ENCODE measurements at regions not wholly inside any gene's neighbourhood (a gene's known extent, or its start where the extent isn't known, plus 50 kb on each side); places are given as distances from the start of the nearest gene placed in this dataset.

DNA sequence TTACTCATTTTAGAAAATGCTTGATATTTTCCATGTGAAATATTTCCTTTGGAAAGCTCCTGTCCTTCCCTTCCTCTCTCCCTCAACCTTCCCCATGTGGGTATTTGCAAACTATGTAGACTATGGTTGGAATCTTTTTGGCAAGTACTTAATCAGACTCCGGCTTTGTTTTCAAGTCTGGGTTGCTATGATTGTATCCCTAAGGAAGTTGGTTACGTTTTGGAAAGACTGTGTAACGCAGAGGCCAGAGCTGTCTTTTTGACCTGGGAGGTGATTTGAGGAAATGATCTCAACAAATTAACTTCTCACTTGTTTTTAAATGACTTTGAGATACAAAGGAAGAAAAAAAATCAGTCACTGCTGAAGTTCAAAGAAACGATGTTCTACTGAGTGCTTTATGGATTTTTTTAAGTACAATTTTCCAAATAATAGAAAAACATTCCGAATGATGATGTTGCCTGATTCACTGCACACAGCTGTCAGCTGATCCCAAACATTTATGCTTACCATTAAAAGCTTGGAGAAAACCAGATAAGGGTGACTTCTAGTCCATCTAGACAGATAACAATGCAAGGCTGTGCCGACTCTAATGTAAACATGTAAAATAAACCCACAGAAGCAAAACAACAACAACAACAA lies 145.5 kb upstream of the CELF2 start:
- Mint-ChIP-seq H3K27ac (ENCODE audit: unreplicated experiment) (peak overlapping the region; percentile 93), H3K4me3 (ENCODE audit: unreplicated experiment) (no peak overlapping the region)
- DNase-seq (ENCODE audit: low spot score) = peak; percentile 22

DNA sequence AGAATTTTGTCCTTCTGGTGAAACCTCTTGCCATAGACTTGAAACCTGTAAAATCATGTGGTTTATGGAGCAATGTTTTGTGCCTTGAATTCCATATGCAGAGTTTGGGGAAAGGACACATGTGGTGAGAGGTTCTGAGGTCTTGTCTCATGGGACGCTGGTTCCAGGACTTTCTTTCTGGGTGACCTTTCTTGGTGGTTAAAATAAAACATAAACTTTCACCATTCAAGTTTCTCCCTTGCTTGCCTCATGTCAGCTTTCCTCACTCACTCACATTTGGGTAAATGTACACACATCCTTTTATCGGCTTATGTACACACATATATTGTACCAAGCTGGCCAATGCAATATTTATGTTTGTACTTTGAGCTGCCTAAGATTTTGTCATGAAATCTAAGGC lies 144.9 kb upstream of the CELF2 start:
- Mint-ChIP-seq H3K27ac (ENCODE audit: unreplicated experiment) (peak overlapping the region; percentile 93), H3K4me3 (ENCODE audit: unreplicated experiment) (no peak overlapping the region)

More for the DNA sequence above, 145.5 kb upstream of the CELF2 start:
- TF ChIP-seq, protein P1, sequence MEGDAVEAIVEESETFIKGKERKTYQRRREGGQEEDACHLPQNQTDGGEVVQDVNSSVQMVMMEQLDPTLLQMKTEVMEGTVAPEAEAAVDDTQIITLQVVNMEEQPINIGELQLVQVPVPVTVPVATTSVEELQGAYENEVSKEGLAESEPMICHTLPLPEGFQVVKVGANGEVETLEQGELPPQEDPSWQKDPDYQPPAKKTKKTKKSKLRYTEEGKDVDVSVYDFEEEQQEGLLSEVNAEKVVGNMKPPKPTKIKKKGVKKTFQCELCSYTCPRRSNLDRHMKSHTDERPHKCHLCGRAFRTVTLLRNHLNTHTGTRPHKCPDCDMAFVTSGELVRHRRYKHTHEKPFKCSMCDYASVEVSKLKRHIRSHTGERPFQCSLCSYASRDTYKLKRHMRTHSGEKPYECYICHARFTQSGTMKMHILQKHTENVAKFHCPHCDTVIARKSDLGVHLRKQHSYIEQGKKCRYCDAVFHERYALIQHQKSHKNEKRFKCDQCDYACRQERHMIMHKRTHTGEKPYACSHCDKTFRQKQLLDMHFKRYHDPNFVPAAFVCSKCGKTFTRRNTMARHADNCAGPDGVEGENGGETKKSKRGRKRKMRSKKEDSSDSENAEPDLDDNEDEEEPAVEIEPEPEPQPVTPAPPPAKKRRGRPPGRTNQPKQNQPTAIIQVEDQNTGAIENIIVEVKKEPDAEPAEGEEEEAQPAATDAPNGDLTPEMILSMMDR (IDR thresholded peaks at IDR 0.05; ENCODE audit: unreplicated experiment) = no peak
- H3K27me3 Mint-ChIP-seq (ENCODE audit: unreplicated experiment) = peaks cover 2% of the 10 kb centered on the region
- H3K9me3 Mint-ChIP-seq (ENCODE audit: unreplicated experiment) = no peaks in the 10 kb centered on the region
- no peaks in the 10 kb centered on the region for H3K36me3 Mint-ChIP-seq (ENCODE audit: low read depth, unreplicated experiment)
- H3K4me1 Mint-ChIP-seq (ENCODE audit: unreplicated experiment) = peaks cover 13% of the 10 kb centered on the region

DNA sequence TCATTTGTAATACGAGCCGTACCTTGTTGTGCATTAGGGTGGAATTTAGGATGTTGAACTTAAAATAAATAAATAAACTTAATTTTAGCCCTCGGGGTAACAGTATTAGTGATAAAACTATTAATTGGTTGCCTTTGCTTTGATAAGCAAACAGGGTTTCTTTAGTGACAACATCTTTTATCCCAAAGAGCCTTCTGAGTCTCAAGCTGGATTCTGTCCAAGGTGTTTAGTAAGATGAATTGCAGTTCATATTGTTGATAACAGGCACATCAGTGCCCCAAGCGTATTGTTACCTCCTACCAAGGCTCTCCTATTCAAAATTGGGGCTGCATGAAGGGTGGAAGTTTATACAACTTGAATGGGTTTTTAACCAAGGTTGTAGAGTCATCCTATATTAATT lies 144.4 kb upstream of the CELF2 start:
- H3K27ac Mint-ChIP-seq (ENCODE audit: unreplicated experiment) = no peak overlapping the region

More for the DNA sequence above, 144.9 kb upstream of the CELF2 start:
- no peak for DNase-seq (ENCODE audit: low spot score)
- Mint-ChIP-seq H3K27me3 (ENCODE audit: unreplicated experiment) (peaks cover 2% of the 10 kb centered on the region), H3K36me3 (ENCODE audit: low read depth, unreplicated experiment) (no peaks in the 10 kb centered on the region), H3K4me1 (ENCODE audit: unreplicated experiment) (peaks cover 13% of the 10 kb centered on the region), H3K9me3 (ENCODE audit: unreplicated experiment) (no peaks in the 10 kb centered on the region)
- TF ChIP-seq, protein P1 (IDR thresholded peaks at IDR 0.05; ENCODE audit: unreplicated experiment) = no peak

DNA sequence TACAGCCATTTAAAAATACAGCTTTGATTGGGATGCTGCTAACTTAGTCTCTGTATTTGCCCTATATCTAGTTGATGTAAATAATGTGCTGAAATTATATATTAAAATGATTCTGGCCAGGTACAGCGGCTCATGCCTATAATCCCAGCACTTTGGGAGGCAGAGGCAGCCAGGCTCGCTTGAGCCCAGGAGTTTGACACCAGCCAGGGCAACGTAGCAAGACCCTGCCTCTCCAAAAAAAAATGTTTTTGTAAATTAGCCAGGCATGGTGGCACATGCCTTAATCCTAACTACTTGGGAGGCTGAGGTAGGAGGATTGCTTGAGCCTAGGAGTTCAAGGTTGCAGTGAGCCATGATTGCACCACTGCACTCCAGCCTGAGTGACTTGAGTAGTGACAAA lies 143.8 kb upstream of the CELF2 start:
- Mint-ChIP-seq H3K4me1 (ENCODE audit: unreplicated experiment) (peaks cover 13% of the 10 kb centered on the region), H3K4me3 (ENCODE audit: unreplicated experiment) (no peak overlapping the region), H3K9me3 (ENCODE audit: unreplicated experiment) (no peaks in the 10 kb centered on the region), H3K27me3 (ENCODE audit: unreplicated experiment) (peaks cover 2% of the 10 kb centered on the region), H3K27ac (ENCODE audit: unreplicated experiment) (no peak overlapping the region), H3K36me3 (ENCODE audit: low read depth, unreplicated experiment) (no peaks in the 10 kb centered on the region)
- DNase-seq (ENCODE audit: low spot score) = no peak
- TF ChIP-seq, protein P1 (IDR thresholded peaks at IDR 0.05; ENCODE audit: unreplicated experiment) = no peak

More for the DNA sequence above, 144.4 kb upstream of the CELF2 start:
- no peak for DNase-seq (ENCODE audit: low spot score)
- TF ChIP-seq, protein P1 (IDR thresholded peaks at IDR 0.05; ENCODE audit: unreplicated experiment) = no peak
- Mint-ChIP-seq H3K27me3 (ENCODE audit: unreplicated experiment) (peaks cover 2% of the 10 kb centered on the region), H3K4me3 (ENCODE audit: unreplicated experiment) (no peak overlapping the region), H3K4me1 (ENCODE audit: unreplicated experiment) (peaks cover 13% of the 10 kb centered on the region), H3K9me3 (ENCODE audit: unreplicated experiment) (no peaks in the 10 kb centered on the region), H3K36me3 (ENCODE audit: low read depth, unreplicated experiment) (no peaks in the 10 kb centered on the region)

DNA sequence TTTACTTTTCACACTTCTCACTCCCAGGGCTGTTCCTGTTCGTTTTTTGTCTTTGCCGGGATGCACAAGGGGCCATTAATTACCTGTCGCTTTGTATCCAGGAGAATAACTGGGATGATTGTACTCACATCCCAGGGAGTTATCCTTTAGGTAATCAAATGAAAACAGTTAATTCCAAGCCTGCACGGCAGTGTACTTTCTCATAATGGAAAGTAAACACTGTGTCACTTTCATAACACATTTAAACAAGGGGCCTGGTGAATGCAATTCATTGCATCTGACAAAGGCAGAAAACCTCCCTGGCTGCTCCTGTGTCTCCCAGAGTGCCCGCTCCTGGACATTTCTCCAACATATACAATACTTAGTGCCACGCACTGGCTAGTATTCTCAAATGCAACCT lies 138.7 kb upstream of the CELF2 start:
- Mint-ChIP-seq H3K27me3 (ENCODE audit: unreplicated experiment) (no peaks in the 10 kb centered on the region), H3K4me3 (ENCODE audit: unreplicated experiment) (no peak overlapping the region), H3K27ac (ENCODE audit: unreplicated experiment) (no peak overlapping the region), H3K36me3 (ENCODE audit: low read depth, unreplicated experiment) (no peaks in the 10 kb centered on the region), H3K9me3 (ENCODE audit: unreplicated experiment) (no peaks in the 10 kb centered on the region), H3K4me1 (ENCODE audit: unreplicated experiment) (no peaks in the 10 kb centered on the region)
- DNase-seq (ENCODE audit: low spot score) = no peak
- TF ChIP-seq, protein P1 (IDR thresholded peaks at IDR 0.05; ENCODE audit: unreplicated experiment) = no peak
